Upper lobe of left lung (tissue), 6 donors: ENCODE measurements at regions not wholly inside any gene's neighbourhood (a gene's known extent, or its start where the extent isn't known, plus 50 kb on each side); places are given as distances from the start of the nearest gene placed in this dataset.

ENCODE experiments used
- ATAC-seq, 2 donors: fragments of 200-7000 bp; cut with Tn5 transposase; one replicate each; pipeline ENCODE4 v1.9.1; 2022; ENCODE audit warnings: mild to moderate bottlenecking in 2 of 2, moderate library complexity in 2 of 2; ENCODE audit not compliant: low FRiP score in 2 of 2
- DNase-seq, 2 donors: peaks; one replicate each; pipeline ENCODE4 v3.0.0-alpha.2; 2019 to 2020
- H3K27ac ChIP-seq, 4 donors: fragments of 200-600 bp; sonication (generic); one replicate each; pipeline ENCODE4 v1.5.1; 2016 to 2019
- H3K27me3 ChIP-seq, 4 donors: fragments of 200-600 bp; sonication (generic); one replicate each; pipeline ENCODE4 v1.5.1; 2017 to 2019
- H3K36me3 ChIP-seq, 4 donors: fragments of 200-600 bp; sonication (generic); one replicate each; pipeline ENCODE4 v1.5.1; 2016 to 2019
- H3K4me1 ChIP-seq, 4 donors: fragments of 200-600 bp; sonication (generic); one replicate each; pipeline ENCODE4 v1.5.1; 2018 to 2019
- H3K4me3 ChIP-seq, 4 donors: fragments of 200-600 bp; sonication (generic); one replicate each; pipeline ENCODE4 v1.5.1; 2017 to 2019; ENCODE audit warnings: mild to moderate bottlenecking in 2 of 4, moderate library complexity in 1 of 4
- H3K9me3 ChIP-seq, 4 donors: fragments of 200-600 bp; sonication (generic); one replicate each; pipeline ENCODE4 v1.5.1; 2018 to 2019
- EP300 ChIP-seq, 4 donors: sonication (generic); formaldehyde crosslinking; IDR thresholded peaks; one replicate each; pipeline ENCODE4 v1.5.1; 2017; ENCODE audit warnings: antibody characterized with exemption in 4 of 4, control low read depth in 2 of 4
- POLR2A ChIP-seq, 4 donors: fragments of 450-650 bp; IDR thresholded peaks; one replicate each; pipeline ENCODE4 v1.5.1; 2016 to 2017; ENCODE audit warnings: antibody characterized with exemption in 4 of 4, mild to moderate bottlenecking in 2 of 4
- POLR2AphosphoS5 ChIP-seq, 2 donors: sonication (generic); formaldehyde crosslinking; IDR thresholded peaks; one replicate each; pipeline ENCODE4 v1.5.1; 2017; ENCODE audit warnings: antibody characterized with exemption in 2 of 2
- WGBS, 2 donors: methylation state at CpG; one replicate each; pipeline ENCODE4 v1.1.5; 2017 to 2018; 5-methylcytosine and 5-hydroxymethylcytosine counted together
- TF ChIP-seq, protein P1 (sequence below), 6 experiments: fragments of 450-650 bp in 4 of 6; fragments of 200-600 bp in 2 of 6; sonication (generic) in 2 of 6; IDR thresholded peaks; one replicate each; pipeline ENCODE4 v1.5.1; 2016 to 2019; ENCODE audit warnings: antibody characterized with exemption in 6 of 6
- donor health status: DM: no; HTN: no; CAD: no; lungs with moderate emphysema.
- donor health status: DM: no; HTN: yes; CAD: no; lungs with severe emphysema.

DNA sequence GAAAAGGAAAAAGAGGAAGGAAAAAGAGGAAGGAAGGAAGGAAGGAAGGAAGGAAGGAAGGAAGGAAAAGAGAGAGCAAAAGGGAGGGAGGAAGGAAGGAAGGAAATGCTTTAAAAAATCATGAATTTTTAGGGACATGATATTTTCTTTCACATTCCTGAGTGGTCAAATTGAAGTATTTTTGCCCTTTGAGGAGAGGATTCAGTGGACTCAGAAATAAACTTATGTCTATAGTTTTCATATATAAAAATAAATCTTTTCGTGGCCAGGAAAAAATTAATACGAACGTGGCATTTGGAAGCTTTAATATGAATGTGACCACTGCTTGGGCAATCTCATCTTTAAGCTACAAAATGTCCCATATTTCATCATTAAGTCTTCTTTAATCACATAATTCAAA, 183.0 kb upstream of the TMCO5A start:
- Histone ChIP-seq H3K9me3 (no peaks in the 10 kb centered on the region), H3K27ac (no peak overlapping the region), H3K4me3 (no peak overlapping the region), H3K27me3 (no peaks in the 10 kb centered on the region), H3K4me1 (no peaks in the 10 kb centered on the region), H3K36me3 (no peaks in the 10 kb centered on the region)
- DNase-seq (no peak), ATAC-seq (no peak)
- no peak for TF ChIP-seq POLR2A (IDR thresholded peaks at IDR 0.05)
- TF ChIP-seq, protein P1, sequence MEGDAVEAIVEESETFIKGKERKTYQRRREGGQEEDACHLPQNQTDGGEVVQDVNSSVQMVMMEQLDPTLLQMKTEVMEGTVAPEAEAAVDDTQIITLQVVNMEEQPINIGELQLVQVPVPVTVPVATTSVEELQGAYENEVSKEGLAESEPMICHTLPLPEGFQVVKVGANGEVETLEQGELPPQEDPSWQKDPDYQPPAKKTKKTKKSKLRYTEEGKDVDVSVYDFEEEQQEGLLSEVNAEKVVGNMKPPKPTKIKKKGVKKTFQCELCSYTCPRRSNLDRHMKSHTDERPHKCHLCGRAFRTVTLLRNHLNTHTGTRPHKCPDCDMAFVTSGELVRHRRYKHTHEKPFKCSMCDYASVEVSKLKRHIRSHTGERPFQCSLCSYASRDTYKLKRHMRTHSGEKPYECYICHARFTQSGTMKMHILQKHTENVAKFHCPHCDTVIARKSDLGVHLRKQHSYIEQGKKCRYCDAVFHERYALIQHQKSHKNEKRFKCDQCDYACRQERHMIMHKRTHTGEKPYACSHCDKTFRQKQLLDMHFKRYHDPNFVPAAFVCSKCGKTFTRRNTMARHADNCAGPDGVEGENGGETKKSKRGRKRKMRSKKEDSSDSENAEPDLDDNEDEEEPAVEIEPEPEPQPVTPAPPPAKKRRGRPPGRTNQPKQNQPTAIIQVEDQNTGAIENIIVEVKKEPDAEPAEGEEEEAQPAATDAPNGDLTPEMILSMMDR (IDR thresholded peaks at IDR 0.05): no peak
- no peak for TF ChIP-seq POLR2AphosphoS5 (IDR thresholded peaks at IDR 0.05)
- TF ChIP-seq EP300 (IDR thresholded peaks at IDR 0.05): no peak
- 91% methylated on average over 3 of the region's 3 CpGs for WGBS, 2 donors

DNA sequence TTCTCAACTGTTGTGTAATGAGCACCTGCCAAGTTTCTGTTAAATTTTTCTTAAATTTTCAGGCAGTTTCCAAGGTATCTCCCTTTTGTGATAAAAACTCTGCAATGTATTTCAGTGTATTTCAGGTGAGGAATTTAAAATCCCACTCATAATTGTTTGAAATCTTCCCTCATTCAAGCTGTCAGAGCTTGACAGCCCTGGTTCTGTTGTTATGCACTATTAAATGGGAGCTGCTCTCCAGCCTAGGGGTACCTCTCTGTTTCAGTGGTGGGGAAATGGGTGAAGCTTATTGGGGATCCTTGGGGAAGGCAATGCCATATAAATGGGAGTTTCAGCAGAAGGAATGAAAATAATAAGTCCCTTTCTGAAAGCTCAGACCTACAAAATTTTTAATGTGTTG, 178.0 kb upstream of the TMCO5A start:
- Histone ChIP-seq H3K4me1 (no peaks in the 10 kb centered on the region), H3K4me3 (no peak overlapping the region), H3K27ac (no peak overlapping the region), H3K36me3 (no peaks in the 10 kb centered on the region), H3K27me3 (no peaks in the 10 kb centered on the region), H3K9me3 (no peaks in the 10 kb centered on the region)
- TF ChIP-seq, protein P1 (IDR thresholded peaks at IDR 0.05): no peak
- no peak for TF ChIP-seq POLR2AphosphoS5 (IDR thresholded peaks at IDR 0.05)
- ATAC-seq: no peak
- no peak for DNase-seq

GRCh38 chr15:37758412-37758811, 176.0 kb upstream of the TMCO5A start:
- DNase-seq (no peak), ATAC-seq (no peak)
- Histone ChIP-seq H3K4me3 (no peak overlapping the region), H3K9me3 (no peaks in the 10 kb centered on the region), H3K36me3 (no peaks in the 10 kb centered on the region), H3K27ac (no peak overlapping the region), H3K4me1 (no peaks in the 10 kb centered on the region), H3K27me3 (no peaks in the 10 kb centered on the region)
- WGBS, 2 donors: 64 to 82% methylated on average over 1 of the region's 1 CpG
- no peak for TF ChIP-seq POLR2A (IDR thresholded peaks at IDR 0.05)
- TF ChIP-seq, protein P1 (IDR thresholded peaks at IDR 0.05): no peak
- no peak for TF ChIP-seq POLR2AphosphoS5 (IDR thresholded peaks at IDR 0.05)
- no peak for TF ChIP-seq EP300 (IDR thresholded peaks at IDR 0.05)

- TF ChIP-seq EP300 (IDR thresholded peaks at IDR 0.05): no peak
- TF ChIP-seq, protein P1 (IDR thresholded peaks at IDR 0.05): peak in 5 of 6 experiments; percentile 9 to 46 (median 33)
These were observed 169.7 kb upstream of the TMCO5A start for GRCh38 chr15:37764733-37765191.

DNA sequence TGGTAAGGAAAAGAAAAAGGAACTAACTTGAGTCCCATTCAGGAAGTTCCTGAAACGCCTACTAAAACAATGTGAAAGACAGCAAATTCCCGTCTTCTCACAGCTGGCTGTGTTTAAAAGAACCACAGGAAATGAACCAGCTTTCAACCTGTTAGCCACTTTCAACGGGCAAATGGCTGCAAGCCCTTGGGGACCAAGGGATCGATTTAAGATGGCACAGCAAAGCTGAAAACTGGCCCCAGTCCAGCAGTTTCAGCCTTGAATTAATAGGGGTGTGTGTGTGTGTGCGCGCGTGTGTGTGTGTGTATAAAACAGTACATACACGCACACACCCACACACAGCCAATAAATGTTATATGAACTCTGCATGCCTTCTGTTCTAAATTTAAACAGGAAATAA, 168.7 kb upstream of the TMCO5A start:
- TF ChIP-seq POLR2A (IDR thresholded peaks at IDR 0.05) (no peak), POLR2AphosphoS5 (IDR thresholded peaks at IDR 0.05) (no peak), EP300 (IDR thresholded peaks at IDR 0.05) (no peak)
- TF ChIP-seq, protein P1 (IDR thresholded peaks at IDR 0.05): no peak
- Histone ChIP-seq H3K27me3 (no peaks in the 10 kb centered on the region), H3K36me3 (no peaks in the 10 kb centered on the region), H3K4me1 (peaks cover 0 to 7% (median 3%) of the 10 kb centered on the region in 4 donors), H3K9me3 (no peaks in the 10 kb centered on the region), H3K4me3 (no peak overlapping the region), H3K27ac (no peak overlapping the region)
- no peak for DNase-seq
- no peak for ATAC-seq
- 34 to 39% methylated on average over 8 of the region's 8 CpGs for WGBS, 2 donors

More at GRCh38 chr15:37764733-37765191, 169.7 kb upstream of the TMCO5A start:
- H3K9me3 ChIP-seq: no peaks in the 10 kb centered on the region
- no peak overlapping the region for H3K4me3 ChIP-seq
- H3K36me3 ChIP-seq: no peaks in the 10 kb centered on the region
- DNase-seq (no peak), ATAC-seq (peak in 1 of 2 donors; percentile 76)
- H3K27ac ChIP-seq: no peak overlapping the region
- WGBS, 2 donors: 36 to 52% methylated on average over 3 of the region's 3 CpGs
- peaks cover 0 to 7% (median 3%) of the 10 kb centered on the region in 4 donors for H3K4me1 ChIP-seq
- H3K27me3 ChIP-seq: no peaks in the 10 kb centered on the region
